ENCODE measurements at regions not wholly inside any gene's neighbourhood (a gene's known extent, or its start where the extent isn't known, plus 50 kb on each side); places are given as distances from the start of the nearest gene placed in this dataset.

- TF ChIP-seq POLR2A (IDR thresholded peaks at IDR 0.05) (no peak), POLR2AphosphoS5 (IDR thresholded peaks at IDR 0.05) (no peak), EP300 (IDR thresholded peaks at IDR 0.05) (no peak)
- TF ChIP-seq, protein P1, sequence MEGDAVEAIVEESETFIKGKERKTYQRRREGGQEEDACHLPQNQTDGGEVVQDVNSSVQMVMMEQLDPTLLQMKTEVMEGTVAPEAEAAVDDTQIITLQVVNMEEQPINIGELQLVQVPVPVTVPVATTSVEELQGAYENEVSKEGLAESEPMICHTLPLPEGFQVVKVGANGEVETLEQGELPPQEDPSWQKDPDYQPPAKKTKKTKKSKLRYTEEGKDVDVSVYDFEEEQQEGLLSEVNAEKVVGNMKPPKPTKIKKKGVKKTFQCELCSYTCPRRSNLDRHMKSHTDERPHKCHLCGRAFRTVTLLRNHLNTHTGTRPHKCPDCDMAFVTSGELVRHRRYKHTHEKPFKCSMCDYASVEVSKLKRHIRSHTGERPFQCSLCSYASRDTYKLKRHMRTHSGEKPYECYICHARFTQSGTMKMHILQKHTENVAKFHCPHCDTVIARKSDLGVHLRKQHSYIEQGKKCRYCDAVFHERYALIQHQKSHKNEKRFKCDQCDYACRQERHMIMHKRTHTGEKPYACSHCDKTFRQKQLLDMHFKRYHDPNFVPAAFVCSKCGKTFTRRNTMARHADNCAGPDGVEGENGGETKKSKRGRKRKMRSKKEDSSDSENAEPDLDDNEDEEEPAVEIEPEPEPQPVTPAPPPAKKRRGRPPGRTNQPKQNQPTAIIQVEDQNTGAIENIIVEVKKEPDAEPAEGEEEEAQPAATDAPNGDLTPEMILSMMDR (IDR thresholded peaks at IDR 0.05): no peak
Measured at GRCh38 chr17:62880120-62880519, 72.0 kb upstream of the MARCHF10 start.

Data from suprapubic skin (tissue), 4 donors.